ENCODE measurements at regions not wholly inside any gene's neighbourhood (a gene's known extent, or its start where the extent isn't known, plus 50 kb on each side); places are given as distances from the start of the nearest gene placed in this dataset.

- no peak overlapping the region for H3K4me3 ChIP-seq (ENCODE audit: low read depth, low read length, poor library complexity, severe bottlenecking)
These were observed 151.5 kb upstream of the DYNLRB2 start for GRCh38 chr16:80389338-80389737.

GRCh38 chr16:80387318-80387921 lies 153.4 kb upstream of the DYNLRB2 start:
- H3K36me3 ChIP-seq (ENCODE audit: insufficient read depth, low read length, poor library complexity, severe bottlenecking): no peaks in the 10 kb centered on the region
- intact Hi-C loops (cut with micrococcal nuclease; ENCODE audit: unreplicated experiment): no loop called here
- DNase-seq (ENCODE audit: low spot score): no peak
- ChIA-PET CTCF (no interaction called here), POLR2A (ENCODE audit: low non-redundant PET) (no interaction called here)
- no TSS peak for BruUV-seq (replicated peaks)
- H3K4me1 ChIP-seq (ENCODE audit: insufficient read depth, low read length, poor library complexity, severe bottlenecking): no peaks in the 10 kb centered on the region
- H3K27ac ChIP-seq (ENCODE audit: low read depth, low read length, poor library complexity, severe bottlenecking): no peak overlapping the region
- TF ChIP-seq CTCF (conservative IDR thresholded peaks at IDR 0.05; ENCODE audit: low read depth, low read length): no peak
- no peak for TF ChIP-seq EZH2 (IDR thresholded peaks at IDR 0.05; ENCODE audit: borderline replicate concordance, low read depth, low read length, poor library complexity, severe bottlenecking)
- no peaks in the 10 kb centered on the region for H3K9me3 ChIP-seq (ENCODE audit: low read depth, low read length, poor library complexity, severe bottlenecking)
- no peak overlapping the region for H3K4me3 ChIP-seq (ENCODE audit: low read depth, low read length, poor library complexity, severe bottlenecking)
- no peaks in the 10 kb centered on the region for H3K27me3 ChIP-seq (replicated peaks; ENCODE audit: insufficient read depth, low read depth, low read length, poor library complexity)

More at GRCh38 chr16:80389338-80389737, 151.5 kb upstream of the DYNLRB2 start:
- ChIA-PET POLR2A (ENCODE audit: low non-redundant PET) (no interaction called here), CTCF (no interaction called here)
- TF ChIP-seq EZH2 (IDR thresholded peaks at IDR 0.05; ENCODE audit: borderline replicate concordance, low read depth, low read length, poor library complexity, severe bottlenecking) (no peak), CTCF (conservative IDR thresholded peaks at IDR 0.05; ENCODE audit: low read depth, low read length) (no peak)
- Histone ChIP-seq H3K9me3 (ENCODE audit: low read depth, low read length, poor library complexity, severe bottlenecking) (no peaks in the 10 kb centered on the region), H3K4me1 (ENCODE audit: insufficient read depth, low read length, poor library complexity, severe bottlenecking) (no peaks in the 10 kb centered on the region), H3K36me3 (ENCODE audit: insufficient read depth, low read length, poor library complexity, severe bottlenecking) (no peaks in the 10 kb centered on the region), H3K27me3 (replicated peaks; ENCODE audit: insufficient read depth, low read depth, low read length, poor library complexity) (no peaks in the 10 kb centered on the region), H3K27ac (ENCODE audit: low read depth, low read length, poor library complexity, severe bottlenecking) (no peak overlapping the region)
- DNase-seq (ENCODE audit: low spot score): no peak
- no TSS peak for BruUV-seq (replicated peaks)
- intact Hi-C loops (cut with micrococcal nuclease; ENCODE audit: unreplicated experiment): no loop called here

- ChIA-PET POLR2A (ENCODE audit: low non-redundant PET) (no interaction called here), CTCF (no interaction called here)
- no peaks in the 10 kb centered on the region for H3K36me3 ChIP-seq (ENCODE audit: insufficient read depth, low read length, poor library complexity, severe bottlenecking)
- H3K27me3 ChIP-seq (replicated peaks; ENCODE audit: insufficient read depth, low read depth, low read length, poor library complexity): no peaks in the 10 kb centered on the region
- no TSS peak for BruUV-seq (replicated peaks)
- H3K9me3 ChIP-seq (ENCODE audit: low read depth, low read length, poor library complexity, severe bottlenecking): no peaks in the 10 kb centered on the region
- DNase-seq (ENCODE audit: low spot score): no peak
- no peak overlapping the region for H3K27ac ChIP-seq (ENCODE audit: low read depth, low read length, poor library complexity, severe bottlenecking)
- TF ChIP-seq CTCF (conservative IDR thresholded peaks at IDR 0.05; ENCODE audit: low read depth, low read length) (no peak), EZH2 (IDR thresholded peaks at IDR 0.05; ENCODE audit: borderline replicate concordance, low read depth, low read length, poor library complexity, severe bottlenecking) (no peak)
- H3K4me1 ChIP-seq (ENCODE audit: insufficient read depth, low read length, poor library complexity, severe bottlenecking): no peaks in the 10 kb centered on the region
- intact Hi-C loops (cut with micrococcal nuclease; ENCODE audit: unreplicated experiment): no loop called here
- H3K4me3 ChIP-seq (ENCODE audit: low read depth, low read length, poor library complexity, severe bottlenecking): no peak overlapping the region
These were observed 155.9 kb upstream of the DYNLRB2 start for GRCh38 chr16:80384862-80385261.
